Peyer's patch (tissue), 4 donors: ENCODE measurements at regions not wholly inside any gene's neighbourhood (a gene's known extent, or its start where the extent isn't known, plus 50 kb on each side); places are given as distances from the start of the nearest gene placed in this dataset.

Source experiments
- POLR2A ChIP-seq, 2 donors: fragments of 450-650 bp; IDR thresholded peaks; one replicate each; pipeline ENCODE4 v1.5.1; 2017; ENCODE audit warnings: antibody characterized with exemption in 2 of 2, mild to moderate bottlenecking in 2 of 2, moderate library complexity in 2 of 2
- TF ChIP-seq, protein P1 (sequence below), 6 experiments: fragments of 450-650 bp in 4 of 6; fragments of 200-600 bp in 2 of 6; sonication (generic) in 1 of 6; IDR thresholded peaks; one replicate each; pipeline ENCODE4 v1.5.1; 2017 to 2019; ENCODE audit warnings: antibody characterized with exemption in 6 of 6, mild to moderate bottlenecking in 3 of 6, moderate library complexity in 1 of 6

DNA sequence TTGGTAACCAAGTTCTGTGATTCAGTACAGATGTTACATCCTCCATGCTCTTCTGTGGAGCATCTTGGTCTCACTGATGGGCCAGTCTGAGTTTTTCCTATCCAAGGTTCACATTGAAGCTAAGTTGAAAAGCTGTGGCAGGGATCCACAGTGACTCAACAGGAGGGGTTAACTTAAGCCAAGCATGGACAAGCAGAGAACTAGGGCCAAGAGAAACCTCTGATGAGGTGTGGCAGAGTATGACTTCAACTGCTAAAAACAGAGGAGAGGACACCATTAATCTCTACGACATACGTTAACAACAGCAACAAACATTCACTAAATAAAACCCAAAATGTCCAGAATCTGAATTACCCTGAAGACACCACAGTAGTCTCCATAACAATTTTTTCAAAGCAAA, 268.1 kb upstream of the UBE2E2 start:
- TF ChIP-seq, protein P1, sequence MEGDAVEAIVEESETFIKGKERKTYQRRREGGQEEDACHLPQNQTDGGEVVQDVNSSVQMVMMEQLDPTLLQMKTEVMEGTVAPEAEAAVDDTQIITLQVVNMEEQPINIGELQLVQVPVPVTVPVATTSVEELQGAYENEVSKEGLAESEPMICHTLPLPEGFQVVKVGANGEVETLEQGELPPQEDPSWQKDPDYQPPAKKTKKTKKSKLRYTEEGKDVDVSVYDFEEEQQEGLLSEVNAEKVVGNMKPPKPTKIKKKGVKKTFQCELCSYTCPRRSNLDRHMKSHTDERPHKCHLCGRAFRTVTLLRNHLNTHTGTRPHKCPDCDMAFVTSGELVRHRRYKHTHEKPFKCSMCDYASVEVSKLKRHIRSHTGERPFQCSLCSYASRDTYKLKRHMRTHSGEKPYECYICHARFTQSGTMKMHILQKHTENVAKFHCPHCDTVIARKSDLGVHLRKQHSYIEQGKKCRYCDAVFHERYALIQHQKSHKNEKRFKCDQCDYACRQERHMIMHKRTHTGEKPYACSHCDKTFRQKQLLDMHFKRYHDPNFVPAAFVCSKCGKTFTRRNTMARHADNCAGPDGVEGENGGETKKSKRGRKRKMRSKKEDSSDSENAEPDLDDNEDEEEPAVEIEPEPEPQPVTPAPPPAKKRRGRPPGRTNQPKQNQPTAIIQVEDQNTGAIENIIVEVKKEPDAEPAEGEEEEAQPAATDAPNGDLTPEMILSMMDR (IDR thresholded peaks at IDR 0.05), result no peak
- no peak for TF ChIP-seq POLR2A (IDR thresholded peaks at IDR 0.05)
